HEK293 (cell line): ENCODE measurements at regions not wholly inside any gene's neighbourhood (a gene's known extent, or its start where the extent isn't known, plus 50 kb on each side); places are given as distances from the start of the nearest gene placed in this dataset.
A peak's percentile ranks its signal among the peaks of the same experiment; 100 is the strongest.

Experiments used
- CTCF ChIA-PET: fragments of 350-600 bp; formaldehyde crosslinking; extraction: SDS; loops from one replicate; lab custom pipeline; 2021; ENCODE audit warnings: antibody characterized with exemption; lab: Yijun Ruan, JAX
- POLR2A ChIA-PET: fragments of 300-600 bp; formaldehyde crosslinking; extraction: SDS; loops from one replicate; lab custom pipeline; 2020; ENCODE audit warnings: antibody characterized with exemption, inconsistent platforms; lab: Yijun Ruan, JAX
- H3K27ac ChIP-seq: fragments of 200-500 bp; sonication (Bioruptor generic); 2 replicates; pipeline ENCODE4 v1.5.1; 2014; ENCODE audit warnings: low read depth, low read length, control low read depth, inconsistent platforms; ENCODE audit errors: extremely low read depth
- H3K36me3 ChIP-seq, 2 experiments: fragments of 200-500 bp in 1 of 2; sonication (Bioruptor generic) in 1 of 2; 1 replicate in 1 of 2; 2 replicates in 1 of 2; pipeline ENCODE4 v1.5.1; 2014 to 2017; ENCODE audit warnings: inconsistent platforms in 2 of 2, low read length in 2 of 2; ENCODE audit not compliant: control insufficient read depth in 2 of 2, insufficient read depth in 1 of 2
- H3K4me1 ChIP-seq: fragments of 200-500 bp; sonication (Bioruptor generic); 2 replicates; pipeline ENCODE4 v1.5.1; 2014; ENCODE audit warnings: mild to moderate bottlenecking, low read length, inconsistent platforms; ENCODE audit not compliant: control insufficient read depth, insufficient read depth
- H3K4me3 ChIP-seq: 2 replicates; pipeline ENCODE4 v1.5.1; 2011; ENCODE audit warnings: low read depth, mild to moderate bottlenecking, control low read depth, low read length, moderate library complexity
- H3K9me3 ChIP-seq: fragments of 200-500 bp; sonication (Bioruptor generic); 2 replicates; pipeline ENCODE4 v1.5.1; 2014; ENCODE audit warnings: low read depth, low read length, inconsistent platforms; ENCODE audit not compliant: control insufficient read depth, insufficient read depth
- BCL11A ChIP-seq: fragments of 450-650 bp; formaldehyde crosslinking; IDR thresholded peaks from 2 replicates; pipeline ENCODE4 v1.5.1; 2016; ENCODE audit warnings: low read depth, missing biosample characterization, missing genetic modification characterization
- GLIS2 ChIP-seq: fragments of 450-650 bp; formaldehyde crosslinking; IDR thresholded peaks from 2 replicates; pipeline ENCODE4 v1.5.1; 2016; ENCODE audit warnings: missing biosample characterization, missing genetic modification characterization
- PRDM10 ChIP-seq: fragments of 450-650 bp; formaldehyde crosslinking; IDR thresholded peaks from 2 replicates; pipeline ENCODE4 v1.5.1; 2016; ENCODE audit warnings: missing biosample characterization, missing genetic modification characterization
- SP3 ChIP-seq: fragments of 450-650 bp; formaldehyde crosslinking; IDR thresholded peaks from 2 replicates; pipeline ENCODE4 v1.5.1; 2016; ENCODE audit warnings: missing biosample characterization, missing genetic modification characterization
- ZFP3 ChIP-seq: fragments of 450-650 bp; formaldehyde crosslinking; IDR thresholded peaks from 2 replicates; pipeline ENCODE4 v1.5.1; 2016; ENCODE audit warnings: low read depth, missing biosample characterization, missing genetic modification characterization
- ZFP37 ChIP-seq: fragments of 450-650 bp; formaldehyde crosslinking; IDR thresholded peaks from 2 replicates; pipeline ENCODE4 v1.5.1; 2016; ENCODE audit warnings: missing biosample characterization, missing genetic modification characterization
- ZNF132 ChIP-seq: fragments of 450-650 bp; formaldehyde crosslinking; IDR thresholded peaks from 2 replicates; pipeline ENCODE4 v1.5.1; 2017; ENCODE audit warnings: missing biosample characterization, missing genetic modification characterization, borderline replicate concordance
- ZNF157 ChIP-seq: fragments of 450-650 bp; formaldehyde crosslinking; IDR thresholded peaks from 2 replicates; pipeline ENCODE4 v1.5.1; 2016; ENCODE audit warnings: missing biosample characterization, missing genetic modification characterization
- ZNF24 ChIP-seq: fragments of 450-650 bp; formaldehyde crosslinking; IDR thresholded peaks from 2 replicates; pipeline ENCODE4 v1.5.1; 2016; ENCODE audit warnings: missing biosample characterization, missing genetic modification characterization
- ZNF341 ChIP-seq: fragments of 450-650 bp; formaldehyde crosslinking; IDR thresholded peaks from 2 replicates; pipeline ENCODE4; 2016; ENCODE audit warnings: low read depth, missing biosample characterization, missing genetic modification characterization
- ZNF350 ChIP-seq: fragments of 450-650 bp; formaldehyde crosslinking; IDR thresholded peaks from 2 replicates; pipeline ENCODE4 v1.5.0; 2017; ENCODE audit warnings: missing biosample characterization, mild to moderate bottlenecking, missing genetic modification characterization
- ZNF362 ChIP-seq: fragments of 450-650 bp; formaldehyde crosslinking; IDR thresholded peaks from 2 replicates; pipeline ENCODE4 v1.5.1; 2016; ENCODE audit warnings: missing biosample characterization, missing genetic modification characterization
- ZNF398 ChIP-seq: fragments of 450-650 bp; formaldehyde crosslinking; IDR thresholded peaks from 2 replicates; pipeline ENCODE4 v1.5.1; 2017; ENCODE audit warnings: missing biosample characterization, missing genetic modification characterization
- ZNF426 ChIP-seq: fragments of 450-650 bp; formaldehyde crosslinking; IDR thresholded peaks from 2 replicates; pipeline ENCODE4 v1.5.1; 2017; ENCODE audit warnings: missing biosample characterization, missing genetic modification characterization, mild to moderate bottlenecking, inconsistent platforms, moderate library complexity
- ZNF473 ChIP-seq: fragments of 450-650 bp; formaldehyde crosslinking; IDR thresholded peaks from 2 replicates; pipeline ENCODE4 v1.5.1; 2017; ENCODE audit warnings: missing biosample characterization, missing genetic modification characterization
- ZNF501 ChIP-seq: fragments of 450-650 bp; formaldehyde crosslinking; IDR thresholded peaks from 2 replicates; pipeline ENCODE4 v1.5.1; 2016; ENCODE audit warnings: missing biosample characterization, missing genetic modification characterization
- ZNF513 ChIP-seq: fragments of 450-650 bp; IDR thresholded peaks from 2 replicates; pipeline ENCODE4 v1.5.1; 2018; ENCODE audit warnings: missing biosample characterization, missing genetic modification characterization
- ZNF549 ChIP-seq: fragments of 450-650 bp; IDR thresholded peaks from 2 replicates; pipeline ENCODE4 v1.5.1; 2018; ENCODE audit warnings: missing biosample characterization, missing genetic modification characterization, mild to moderate bottlenecking, inconsistent platforms, moderate library complexity
- ZNF571 ChIP-seq: fragments of 450-650 bp; formaldehyde crosslinking; IDR thresholded peaks from 2 replicates; pipeline ENCODE4 v1.5.0; 2017; ENCODE audit warnings: missing biosample characterization, missing genetic modification characterization
- ZNF843 ChIP-seq: fragments of 450-650 bp; formaldehyde crosslinking; IDR thresholded peaks from 2 replicates; pipeline ENCODE4 v1.5.1; 2016; ENCODE audit warnings: missing biosample characterization, missing genetic modification characterization
- ZSCAN5A ChIP-seq: fragments of 450-650 bp; formaldehyde crosslinking; IDR thresholded peaks from 2 replicates; pipeline ENCODE4 v1.5.1; 2016; ENCODE audit warnings: missing biosample characterization, missing genetic modification characterization

GRCh38 chr1:100622037-100622436 lies 84.1 kb downstream of the GPR88 start (continued):
- TF ChIP-seq ZNF398 (tag by site-specific recombination) (peak; percentile 57; the same call in 1 of the 2 replicates), ZNF157 (no peak), ZNF24 (no peak), BCL11A (no peak), ZNF362 (tag by site-specific recombination) (no peak), ZNF549 (tag by site-specific recombination) (no peak), GLIS2 (tag by site-specific recombination) (peak; percentile 54), ZFP37 (tag by site-specific recombination) (0 out of 2 replicates have a peak, but pooled peaks have one; percentile 24), ZNF513 (no peak), ZNF571 (tag by site-specific recombination) (no peak), ZNF426 (tag by site-specific recombination) (no peak), ZNF473 (tag by site-specific recombination) (no peak), ZNF501 (tag by site-specific recombination) (no peak), ZNF341 (tag by site-specific recombination) (no peak)

GRCh38 chr1:100622506-100622905 lies 84.6 kb downstream of the GPR88 start:
- no peaks in the 10 kb centered on the region for H3K36me3 ChIP-seq
- TF ChIP-seq ZNF843 (tag by site-specific recombination) (no peak), ZFP3 (tag by site-specific recombination) (no peak), PRDM10 (tag by site-specific recombination) (no peak), SP3 (tag by site-specific recombination) (no peak), ZSCAN5A (tag by site-specific recombination) (no peak), ZNF350 (tag by site-specific recombination) (no peak), ZNF132 (tag by site-specific recombination) (no peak)
- no peaks in the 10 kb centered on the region for H3K9me3 ChIP-seq
- ChIA-PET POLR2A (no interaction called here), CTCF (no interaction called here)
- no peak overlapping the region for H3K27ac ChIP-seq
- H3K4me1 ChIP-seq: no peaks in the 10 kb centered on the region
- no peak overlapping the region for H3K4me3 ChIP-seq
